ENCODE measurements at regions not wholly inside any gene's neighbourhood (a gene's known extent, or its start where the extent isn't known, plus 50 kb on each side); places are given as distances from the start of the nearest gene placed in this dataset.

DNA sequence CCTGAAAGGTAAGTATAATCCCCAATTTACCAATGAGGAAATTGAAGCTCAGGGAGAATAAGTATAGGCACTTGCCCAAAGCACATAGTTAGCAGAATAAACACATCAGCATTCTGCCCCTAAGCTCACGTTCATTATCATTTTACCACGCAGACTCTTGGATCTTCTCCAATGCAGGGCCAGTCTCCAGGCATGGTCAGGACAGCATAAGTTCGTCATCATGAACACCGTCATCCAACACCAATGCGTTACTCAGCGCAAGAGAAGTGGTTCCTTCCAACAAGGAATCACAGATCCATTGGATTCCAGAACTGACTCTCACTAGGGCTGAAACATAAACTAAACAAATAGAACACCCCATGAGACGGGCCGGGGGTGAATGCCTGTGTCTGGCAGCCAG lies 86.5 kb upstream of the GPM6B start:
- Histone ChIP-seq H3K9me3 (replicated peaks in 1 of 3) (no peaks in the 10 kb centered on the region), H3K4me3 (no peak overlapping the region), H3K27ac (no peak overlapping the region), H3K27me3 (peaks cover 17% of the 10 kb centered on the region), H3K36me3 (replicated peaks in 1 of 2) (no peaks in the 10 kb centered on the region), H3K4me1 (replicated peaks in 1 of 2) (no peaks in the 10 kb centered on the region)
- intact Hi-C loops (cut with DNase I), result no loop called here
- no peak for DNase-seq
- WGBS, 4 donors, result 79 to 92% (median 84%) methylated on average over 5 to 8 of the region's 8 CpGs
- TF ChIP-seq POLR2A (IDR thresholded peaks at IDR 0.05), result no peak
- TF ChIP-seq, protein P1, sequence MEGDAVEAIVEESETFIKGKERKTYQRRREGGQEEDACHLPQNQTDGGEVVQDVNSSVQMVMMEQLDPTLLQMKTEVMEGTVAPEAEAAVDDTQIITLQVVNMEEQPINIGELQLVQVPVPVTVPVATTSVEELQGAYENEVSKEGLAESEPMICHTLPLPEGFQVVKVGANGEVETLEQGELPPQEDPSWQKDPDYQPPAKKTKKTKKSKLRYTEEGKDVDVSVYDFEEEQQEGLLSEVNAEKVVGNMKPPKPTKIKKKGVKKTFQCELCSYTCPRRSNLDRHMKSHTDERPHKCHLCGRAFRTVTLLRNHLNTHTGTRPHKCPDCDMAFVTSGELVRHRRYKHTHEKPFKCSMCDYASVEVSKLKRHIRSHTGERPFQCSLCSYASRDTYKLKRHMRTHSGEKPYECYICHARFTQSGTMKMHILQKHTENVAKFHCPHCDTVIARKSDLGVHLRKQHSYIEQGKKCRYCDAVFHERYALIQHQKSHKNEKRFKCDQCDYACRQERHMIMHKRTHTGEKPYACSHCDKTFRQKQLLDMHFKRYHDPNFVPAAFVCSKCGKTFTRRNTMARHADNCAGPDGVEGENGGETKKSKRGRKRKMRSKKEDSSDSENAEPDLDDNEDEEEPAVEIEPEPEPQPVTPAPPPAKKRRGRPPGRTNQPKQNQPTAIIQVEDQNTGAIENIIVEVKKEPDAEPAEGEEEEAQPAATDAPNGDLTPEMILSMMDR (IDR thresholded peaks at IDR 0.05), result no peak

DNA sequence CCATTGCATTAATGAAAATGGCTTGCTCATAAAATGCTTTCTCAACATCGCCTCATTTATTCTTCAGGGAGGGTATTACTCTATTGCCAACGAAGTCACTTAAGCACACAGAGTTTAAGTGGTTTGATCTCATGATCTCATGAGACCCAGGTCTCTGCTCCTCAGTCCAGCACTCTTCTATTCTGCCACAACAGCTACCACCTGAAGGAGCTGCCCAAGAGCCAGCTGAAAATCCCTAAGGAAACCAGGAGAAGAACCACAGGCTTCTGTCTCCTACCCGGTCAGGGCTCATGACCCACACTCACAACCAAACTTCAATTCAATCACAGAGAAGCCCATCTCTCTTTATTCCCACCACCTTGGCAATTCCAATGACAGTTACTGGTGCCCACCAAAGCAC lies 85.5 kb upstream of the GPM6B start:
- DNase-seq, result no peak

DNA sequence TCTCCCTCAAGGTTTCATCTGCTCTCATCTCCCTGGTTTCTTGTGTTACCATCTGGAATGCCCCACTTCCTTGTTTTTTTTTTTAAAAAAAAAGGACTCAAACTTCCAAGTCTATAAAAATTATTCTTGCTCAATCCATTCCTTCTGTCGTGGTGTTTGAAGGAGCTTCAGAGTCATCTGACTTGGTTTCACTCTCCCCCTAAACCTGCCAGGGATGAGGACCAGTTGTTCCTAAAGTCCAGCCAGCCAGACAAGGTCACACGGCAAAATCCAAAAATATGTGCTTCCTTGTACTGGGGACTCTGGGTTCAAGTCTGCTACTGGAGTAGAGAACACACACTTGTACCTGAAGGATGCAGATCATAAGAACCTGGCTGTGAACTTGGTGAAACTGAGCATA lies 84.5 kb upstream of the GPM6B start:
- WGBS, 4 donors, result 36 to 75% (median 61%) methylated on average over 1 to 2 of the region's 2 CpGs
- Histone ChIP-seq H3K27ac (no peak overlapping the region), H3K9me3 (replicated peaks in 1 of 3) (no peaks in the 10 kb centered on the region), H3K36me3 (replicated peaks in 1 of 2) (no peaks in the 10 kb centered on the region), H3K27me3 (peaks cover 28% of the 10 kb centered on the region), H3K4me1 (replicated peaks in 1 of 2) (no peaks in the 10 kb centered on the region), H3K4me3 (no peak overlapping the region)
- intact Hi-C loops (cut with DNase I), result no loop called here
- TF ChIP-seq, protein P1 (IDR thresholded peaks at IDR 0.05), result no peak
- no peak for TF ChIP-seq POLR2A (IDR thresholded peaks at IDR 0.05)
- no peak for DNase-seq

More for the DNA sequence above, 85.5 kb upstream of the GPM6B start:
- 74 to 95% (median 81%) methylated on average over 2 to 3 of the region's 3 CpGs for WGBS, 4 donors
- no peak overlapping the region for H3K4me3 ChIP-seq
- no peaks in the 10 kb centered on the region for H3K4me1 ChIP-seq (replicated peaks in 1 of 2)
- intact Hi-C loops (cut with DNase I), result no loop called here
- no peak overlapping the region for H3K27ac ChIP-seq
- no peaks in the 10 kb centered on the region for H3K9me3 ChIP-seq (replicated peaks in 1 of 3)
- no peaks in the 10 kb centered on the region for H3K36me3 ChIP-seq (replicated peaks in 1 of 2)
- TF ChIP-seq, protein P1 (IDR thresholded peaks at IDR 0.05), result no peak
- TF ChIP-seq POLR2A (IDR thresholded peaks at IDR 0.05), result no peak
- H3K27me3 ChIP-seq, result peaks cover 23% of the 10 kb centered on the region

DNA sequence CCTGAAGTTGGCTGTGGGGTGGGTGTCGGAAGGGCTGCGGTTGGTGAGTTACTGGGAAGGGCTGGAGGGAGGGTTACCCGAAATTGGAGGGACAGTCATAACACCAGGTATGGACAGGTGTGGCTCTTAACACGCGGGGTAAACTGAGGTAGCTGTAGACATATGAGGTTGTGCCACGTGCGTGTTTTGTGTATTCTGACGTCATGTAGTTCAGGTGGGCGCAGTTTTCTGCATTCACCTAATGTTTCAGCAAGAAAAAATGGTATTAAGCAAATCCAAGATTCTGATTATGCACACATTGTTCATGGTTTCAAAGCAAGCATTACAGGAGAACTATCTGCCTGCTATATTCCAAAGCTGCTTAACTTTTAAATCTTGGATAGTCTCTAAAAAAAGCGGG lies 83.5 kb upstream of the GPM6B start:
- intact Hi-C loops (cut with DNase I), result no loop called here
- H3K4me3 ChIP-seq, result no peak overlapping the region
- no peaks in the 10 kb centered on the region for H3K4me1 ChIP-seq (replicated peaks in 1 of 2)
- WGBS, 4 donors, result 74 to 90% (median 83%) methylated on average over 7 to 10 of the region's 10 CpGs
- no peak for DNase-seq
- TF ChIP-seq POLR2A (IDR thresholded peaks at IDR 0.05), result no peak
- TF ChIP-seq, protein P1 (IDR thresholded peaks at IDR 0.05), result no peak
- H3K36me3 ChIP-seq (replicated peaks in 1 of 2), result no peaks in the 10 kb centered on the region
- H3K9me3 ChIP-seq (replicated peaks in 1 of 3), result no peaks in the 10 kb centered on the region
- H3K27ac ChIP-seq, result no peak overlapping the region
- peaks cover 32% of the 10 kb centered on the region for H3K27me3 ChIP-seq
